ENCODE measurements at regions not wholly inside any gene's neighbourhood (a gene's known extent, or its start where the extent isn't known, plus 50 kb on each side); places are given as distances from the start of the nearest gene placed in this dataset.
"Not testable (repeated sequence)": the region's sequence is repeated elsewhere in the genome, so short reads cannot be mapped to it uniquely, and the experiment has no call there.

DNA sequence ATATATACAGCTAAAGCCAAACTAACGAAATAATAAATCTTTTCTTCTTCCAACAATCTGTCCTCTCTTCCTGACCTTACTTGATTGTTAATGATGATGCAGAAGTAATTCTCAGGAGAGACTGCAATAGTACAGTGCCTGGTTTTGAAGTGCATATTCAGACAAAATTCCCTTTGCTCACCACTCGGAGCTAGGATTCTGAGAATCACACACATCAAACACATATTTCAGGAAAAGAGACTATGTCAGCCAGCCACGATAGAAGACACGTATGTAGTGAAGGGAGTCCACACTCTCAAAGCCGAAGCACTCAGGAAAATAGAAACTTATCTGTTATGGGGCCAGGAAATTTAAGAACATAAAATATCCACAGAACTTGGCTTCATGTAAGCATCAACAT is 362.5 kb upstream of the FAT1 start:
- no peak for DNase-seq (ENCODE audit: extremely low read depth, low read depth)

DNA sequence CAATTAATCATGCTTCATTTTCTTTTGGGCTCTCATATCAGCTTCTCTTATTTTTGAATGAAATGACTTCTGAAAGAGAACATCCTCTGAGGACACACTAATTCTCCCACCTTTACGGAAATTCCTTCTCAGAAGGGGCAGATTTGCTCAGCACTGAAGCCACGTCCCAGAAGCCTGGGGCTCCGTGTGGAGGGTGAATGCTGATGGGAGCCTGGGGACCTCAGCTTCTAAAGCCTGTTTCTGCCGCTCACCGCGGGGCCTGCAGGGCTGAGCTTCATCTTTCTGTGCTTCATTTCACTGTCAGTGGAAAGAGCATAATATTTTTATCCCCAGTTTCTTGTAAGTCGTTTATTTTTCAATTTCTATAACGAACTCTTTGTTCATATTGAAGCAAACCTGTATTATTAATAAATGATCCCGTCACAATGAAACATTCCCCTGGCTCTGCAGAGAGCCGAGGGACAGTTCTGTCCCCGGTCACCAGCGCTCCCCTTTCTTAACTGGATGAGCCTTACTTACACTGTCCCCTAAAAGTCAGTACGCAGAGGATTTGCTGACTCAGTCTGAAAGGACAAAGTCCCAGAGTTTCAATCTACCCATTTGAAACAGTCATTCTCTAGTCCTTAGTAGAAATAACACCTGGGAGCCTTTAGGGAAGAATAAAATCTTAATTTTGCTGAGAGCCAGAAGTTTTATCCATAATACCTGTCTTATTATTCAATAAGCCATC is 364.6 kb upstream of the FAT1 start:
- H3K4me3 ChIP-seq (replicated peaks; ENCODE audit: low read depth, low read length) = no peak overlapping the region
- TF ChIP-seq, protein P1, sequence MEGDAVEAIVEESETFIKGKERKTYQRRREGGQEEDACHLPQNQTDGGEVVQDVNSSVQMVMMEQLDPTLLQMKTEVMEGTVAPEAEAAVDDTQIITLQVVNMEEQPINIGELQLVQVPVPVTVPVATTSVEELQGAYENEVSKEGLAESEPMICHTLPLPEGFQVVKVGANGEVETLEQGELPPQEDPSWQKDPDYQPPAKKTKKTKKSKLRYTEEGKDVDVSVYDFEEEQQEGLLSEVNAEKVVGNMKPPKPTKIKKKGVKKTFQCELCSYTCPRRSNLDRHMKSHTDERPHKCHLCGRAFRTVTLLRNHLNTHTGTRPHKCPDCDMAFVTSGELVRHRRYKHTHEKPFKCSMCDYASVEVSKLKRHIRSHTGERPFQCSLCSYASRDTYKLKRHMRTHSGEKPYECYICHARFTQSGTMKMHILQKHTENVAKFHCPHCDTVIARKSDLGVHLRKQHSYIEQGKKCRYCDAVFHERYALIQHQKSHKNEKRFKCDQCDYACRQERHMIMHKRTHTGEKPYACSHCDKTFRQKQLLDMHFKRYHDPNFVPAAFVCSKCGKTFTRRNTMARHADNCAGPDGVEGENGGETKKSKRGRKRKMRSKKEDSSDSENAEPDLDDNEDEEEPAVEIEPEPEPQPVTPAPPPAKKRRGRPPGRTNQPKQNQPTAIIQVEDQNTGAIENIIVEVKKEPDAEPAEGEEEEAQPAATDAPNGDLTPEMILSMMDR (IDR thresholded peaks at IDR 0.05; ENCODE audit: low read depth, low read length, missing control alignments) = no peak
- no peak for DNase-seq (ENCODE audit: extremely low read depth, low read depth)

More for the DNA sequence above, 362.5 kb upstream of the FAT1 start:
- no peak overlapping the region for H3K4me3 ChIP-seq (replicated peaks; ENCODE audit: low read depth, low read length)
- TF ChIP-seq, protein P1 (IDR thresholded peaks at IDR 0.05; ENCODE audit: low read depth, low read length, missing control alignments) = no peak

DNA sequence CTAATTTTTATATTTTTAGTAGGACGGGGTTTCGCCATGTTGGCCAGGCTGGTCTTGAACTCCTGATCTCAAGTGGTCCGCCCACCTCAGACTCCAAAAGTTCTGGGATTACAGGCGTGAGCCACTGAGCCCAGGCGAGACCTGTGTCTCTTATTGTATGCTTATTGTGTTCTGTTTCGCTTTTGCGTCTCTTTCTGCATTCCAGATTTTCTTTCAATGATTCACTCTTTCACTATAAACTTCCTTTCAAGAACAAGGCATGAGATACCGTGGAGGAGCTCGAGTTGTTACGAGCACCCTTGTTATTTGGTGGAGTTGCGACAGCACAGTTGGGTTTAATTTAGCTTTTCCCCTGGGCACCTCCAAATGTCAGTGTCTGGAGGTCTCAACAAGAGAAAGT is 366.7 kb upstream of the FAT1 start:
- peak; percentile 6 for DNase-seq (ENCODE audit: extremely low read depth, low read depth)
- TF ChIP-seq, protein P1 (IDR thresholded peaks at IDR 0.05; ENCODE audit: low read depth, low read length, missing control alignments) = no peak

DNA sequence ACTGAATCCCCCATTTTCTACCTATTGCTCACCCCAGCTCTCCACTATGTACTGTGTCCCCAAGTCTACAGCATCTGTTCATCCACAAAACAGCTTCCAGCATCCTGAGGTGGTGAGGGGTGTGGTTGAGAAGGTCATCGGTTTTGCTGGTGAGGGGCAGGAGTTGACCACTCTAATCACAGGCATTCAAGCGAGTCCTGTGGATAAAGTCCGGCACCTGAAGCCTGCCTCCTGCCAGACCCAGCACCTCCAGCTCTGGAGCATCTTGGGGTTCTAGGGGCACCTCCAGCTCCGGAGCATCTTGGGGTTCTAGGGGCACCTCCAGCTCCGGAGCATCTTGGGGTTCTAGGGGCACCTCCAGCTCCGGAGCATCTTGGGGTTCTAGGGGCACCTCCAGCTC is 367.2 kb upstream of the FAT1 start:
- not testable (repeated sequence) for H3K4me3 ChIP-seq (replicated peaks; ENCODE audit: low read depth, low read length); DNase-seq (ENCODE audit: extremely low read depth, low read depth)

More for the DNA sequence above, 366.7 kb upstream of the FAT1 start:
- H3K4me3 ChIP-seq (replicated peaks; ENCODE audit: low read depth, low read length) = no peak overlapping the region

DNA sequence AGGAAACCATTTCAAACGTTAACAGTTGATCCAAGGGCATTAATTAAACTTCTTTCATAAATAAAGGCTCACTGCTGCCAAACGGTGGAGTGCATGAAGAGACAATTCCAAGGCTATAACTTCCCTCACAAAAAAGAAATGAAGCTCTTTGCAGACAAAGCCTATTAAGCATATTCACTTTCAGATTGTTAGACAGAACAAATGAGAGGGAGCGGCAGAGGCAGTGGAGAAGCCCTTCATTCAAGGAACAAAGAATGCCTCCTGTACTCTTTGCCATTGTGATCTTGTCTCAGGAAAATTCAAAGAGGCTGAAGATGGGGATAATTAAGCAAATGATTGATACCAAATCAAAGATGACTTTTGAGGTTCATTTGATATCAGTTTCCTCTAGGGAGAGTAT is 370.5 kb upstream of the FAT1 start:
- TF ChIP-seq, protein P1 (IDR thresholded peaks at IDR 0.05; ENCODE audit: low read depth, low read length, missing control alignments) = no peak
- no peak for DNase-seq (ENCODE audit: extremely low read depth, low read depth)

DNA sequence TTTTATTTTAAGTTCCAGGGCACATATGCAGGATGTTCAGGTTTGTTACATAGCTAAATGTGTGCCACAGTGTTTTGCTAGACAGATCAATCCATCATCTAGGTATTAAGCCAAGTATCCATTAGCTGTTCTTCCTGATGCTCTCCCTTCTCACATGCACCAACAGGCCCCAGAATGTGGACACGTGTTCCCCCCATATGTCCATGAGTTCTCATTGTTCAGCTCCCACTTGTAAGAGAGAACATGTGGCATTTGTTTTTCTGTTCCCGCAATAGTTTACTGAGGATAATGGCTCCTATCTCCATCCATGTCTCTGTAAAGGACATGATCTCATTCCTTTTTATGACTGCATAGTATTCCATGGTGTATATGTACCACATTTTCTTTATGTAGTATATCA is 374.8 kb upstream of the FAT1 start:
- TF ChIP-seq, protein P1 (IDR thresholded peaks at IDR 0.05; ENCODE audit: low read depth, low read length, missing control alignments) = no peak
- no peak overlapping the region for H3K4me3 ChIP-seq (replicated peaks; ENCODE audit: low read depth, low read length)
- DNase-seq (ENCODE audit: extremely low read depth, low read depth) = no peak

More for the DNA sequence above, 370.5 kb upstream of the FAT1 start:
- H3K4me3 ChIP-seq (replicated peaks; ENCODE audit: low read depth, low read length) = no peak overlapping the region

DNA sequence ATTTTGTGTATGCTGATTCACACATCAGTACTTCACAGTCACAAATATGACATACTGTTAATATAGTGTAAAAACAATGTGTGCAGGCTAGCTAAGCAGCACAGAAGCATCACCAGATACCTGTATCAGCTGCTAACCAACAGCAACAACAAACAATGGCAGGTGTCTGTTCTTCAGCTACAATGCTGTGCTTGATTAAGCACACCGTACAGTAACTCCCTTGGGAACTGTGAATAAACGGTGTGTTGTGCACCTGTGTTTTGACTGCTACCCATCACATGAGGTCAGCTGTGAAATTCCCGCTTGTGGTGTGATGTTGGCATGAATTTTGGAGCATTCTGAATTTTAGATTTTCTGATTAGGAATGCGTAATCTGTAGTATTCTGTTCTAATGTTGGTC is 379.7 kb upstream of the FAT1 start:
- TF ChIP-seq, protein P1 (IDR thresholded peaks at IDR 0.05; ENCODE audit: low read depth, low read length, missing control alignments) = no peak
- H3K4me3 ChIP-seq (replicated peaks; ENCODE audit: low read depth, low read length) = no peak overlapping the region
- DNase-seq (ENCODE audit: extremely low read depth, low read depth) = no peak
